BLaER1 (cell line): ENCODE measurements at regions not wholly inside any gene's neighbourhood (a gene's known extent, or its start where the extent isn't known, plus 50 kb on each side); places are given as distances from the start of the nearest gene placed in this dataset.
"Not testable (repeated sequence)": the region's sequence is repeated elsewhere in the genome, so short reads cannot be mapped to it uniquely, and the experiment has no call there.

Experiments used
- H3K27ac ChIP-seq: shearing (Covaris generic); formaldehyde crosslinking; 2 replicates; pipeline ENCODE4 v1.8.1; 2022
- H3K27me3 ChIP-seq: shearing (Covaris generic); formaldehyde crosslinking; 2 replicates; pipeline ENCODE4 v1.8.1; 2022
- H3K36me3 ChIP-seq: shearing (Covaris generic); formaldehyde crosslinking; 2 replicates; pipeline ENCODE4 v1.8.1; 2022
- H3K4me1 ChIP-seq: shearing (Covaris generic); formaldehyde crosslinking; 2 replicates; pipeline ENCODE4 v1.8.1; 2022
- H3K4me2 ChIP-seq: shearing (Covaris generic); formaldehyde crosslinking; 2 replicates; pipeline ENCODE4 v1.8.1; 2022
- H3K4me3 ChIP-seq: shearing (Covaris generic); formaldehyde crosslinking; 2 replicates; pipeline ENCODE4 v1.8.1; 2022
- H3K9ac ChIP-seq: shearing (Covaris generic); formaldehyde crosslinking; 2 replicates; pipeline ENCODE4 v1.8.1; 2022
- H3K9me3 ChIP-seq: shearing (Covaris generic); formaldehyde crosslinking; 2 replicates; pipeline ENCODE4 v1.8.1; 2022
- H4K20me1 ChIP-seq: shearing (Covaris generic); formaldehyde crosslinking; 2 replicates; pipeline ENCODE4 v1.8.1; 2022
- Cebpa-rat ChIP-seq: shearing (Covaris generic); IDR thresholded peaks from 2 replicates; pipeline ENCODE4 v1.8.1; 2022

GRCh38 chr12:124152731-124153130, 142.2 kb upstream of the RFLNA start:
- peaks cover 42% of the 10 kb centered on the region for H3K4me1 ChIP-seq

GRCh38 chr12:124153392-124153791, 141.5 kb upstream of the RFLNA start:
- Histone ChIP-seq H3K4me1 (peaks cover 35% of the 10 kb centered on the region), H3K36me3 (no peaks in the 10 kb centered on the region), H3K4me2 (no peak overlapping the region), H3K27ac (no peak overlapping the region), H3K4me3 (no peak overlapping the region), H3K27me3 (no peaks in the 10 kb centered on the region), H3K9me3 (0 out of 2 replicates have a peak, but pooled peaks cover 4% of the 10 kb centered on the region), H4K20me1 (no peaks in the 10 kb centered on the region), H3K9ac (no peak overlapping the region)
- TF ChIP-seq Cebpa-rat: no peak

More at GRCh38 chr12:124152731-124153130, 142.2 kb upstream of the RFLNA start:
- TF ChIP-seq Cebpa-rat: no peak
- Histone ChIP-seq H3K9me3 (0 out of 2 replicates have a peak, but pooled peaks cover 4% of the 10 kb centered on the region), H3K36me3 (no peaks in the 10 kb centered on the region), H3K27ac (no peak overlapping the region), H3K4me3 (no peak overlapping the region), H3K9ac (no peak overlapping the region), H3K27me3 (no peaks in the 10 kb centered on the region), H3K4me2 (no peak overlapping the region), H4K20me1 (no peaks in the 10 kb centered on the region)

GRCh38 chr12:124157406-124157805, 137.5 kb upstream of the RFLNA start:
- Histone ChIP-seq H3K27ac (no peak overlapping the region), H3K4me2 (no peak overlapping the region), H3K9me3 (0 out of 2 replicates have a peak, but pooled peaks cover 2% of the 10 kb centered on the region), H3K4me1 (peaks cover 10% of the 10 kb centered on the region), H3K27me3 (no peaks in the 10 kb centered on the region), H3K4me3 (no peak overlapping the region), H4K20me1 (no peaks in the 10 kb centered on the region), H3K36me3 (no peaks in the 10 kb centered on the region), H3K9ac (no peak overlapping the region)
- TF ChIP-seq Cebpa-rat: no peak

GRCh38 chr12:124159655-124160054, 135.2 kb upstream of the RFLNA start:
- H3K27me3 ChIP-seq: no peaks in the 10 kb centered on the region
- no peak for TF ChIP-seq Cebpa-rat

GRCh38 chr12:124160097-124160756, 134.7 kb upstream of the RFLNA start:
- H3K4me2 ChIP-seq: no peak overlapping the region
- peaks cover 9% of the 10 kb centered on the region for H3K4me1 ChIP-seq
- H4K20me1 ChIP-seq: no peaks in the 10 kb centered on the region
- TF ChIP-seq Cebpa-rat: no peak
- H3K9ac ChIP-seq: no peak overlapping the region
- H3K27ac ChIP-seq: no peak overlapping the region
- no peak overlapping the region for H3K4me3 ChIP-seq
- no peaks in the 10 kb centered on the region for H3K27me3 ChIP-seq
- H3K36me3 ChIP-seq: no peaks in the 10 kb centered on the region
- peaks cover 31% of the 10 kb centered on the region for H3K9me3 ChIP-seq

More at GRCh38 chr12:124159655-124160054, 135.2 kb upstream of the RFLNA start:
- Histone ChIP-seq H3K4me1 (peaks cover 10% of the 10 kb centered on the region), H3K4me3 (no peak overlapping the region), H3K9ac (no peak overlapping the region), H3K4me2 (no peak overlapping the region), H4K20me1 (no peaks in the 10 kb centered on the region), H3K9me3 (peaks cover 25% of the 10 kb centered on the region), H3K27ac (no peak overlapping the region), H3K36me3 (no peaks in the 10 kb centered on the region)

GRCh38 chr12:124161402-124161801, 133.5 kb upstream of the RFLNA start:
- not testable (repeated sequence) for H3K4me2 ChIP-seq, H3K27me3 ChIP-seq, H3K36me3 ChIP-seq, H4K20me1 ChIP-seq, H3K9ac ChIP-seq, H3K27ac ChIP-seq, H3K4me3 ChIP-seq, H3K4me1 ChIP-seq
- H3K9me3 ChIP-seq: peaks cover 42% of the 10 kb centered on the region

GRCh38 chr12:124162151-124163110, 132.5 kb upstream of the RFLNA start:
- Histone ChIP-seq H3K4me2 (no peak overlapping the region), H3K9me3 (peaks cover 52% of the 10 kb centered on the region), H3K36me3 (no peaks in the 10 kb centered on the region), H3K9ac (no peak overlapping the region), H3K4me1 (no peaks in the 10 kb centered on the region), H3K27ac (no peak overlapping the region), H3K4me3 (no peak overlapping the region), H4K20me1 (no peaks in the 10 kb centered on the region), H3K27me3 (no peaks in the 10 kb centered on the region)
- TF ChIP-seq Cebpa-rat: no peak

- Histone ChIP-seq H3K27ac (no peak overlapping the region), H4K20me1 (no peaks in the 10 kb centered on the region), H3K4me3 (no peak overlapping the region), H3K9me3 (peaks cover 65% of the 10 kb centered on the region), H3K36me3 (no peaks in the 10 kb centered on the region), H3K9ac (no peak overlapping the region), H3K4me2 (no peak overlapping the region), H3K4me1 (no peaks in the 10 kb centered on the region), H3K27me3 (no peaks in the 10 kb centered on the region)
- TF ChIP-seq Cebpa-rat: no peak
These were observed 129.2 kb upstream of the RFLNA start for GRCh38 chr12:124165695-124166094.

- Histone ChIP-seq H3K4me1 (no peaks in the 10 kb centered on the region), H3K9me3 (peaks cover 65% of the 10 kb centered on the region), H3K36me3 (no peaks in the 10 kb centered on the region), H3K27me3 (no peaks in the 10 kb centered on the region), H3K4me2 (no peak overlapping the region), H3K9ac (no peak overlapping the region), H3K27ac (no peak overlapping the region), H4K20me1 (no peaks in the 10 kb centered on the region), H3K4me3 (no peak overlapping the region)
- no peak for TF ChIP-seq Cebpa-rat
These were observed 127.8 kb upstream of the RFLNA start for GRCh38 chr12:124167141-124167540.
